LHCN-M2 (cell line): ENCODE measurements at regions not wholly inside any gene's neighbourhood (a gene's known extent, or its start where the extent isn't known, plus 50 kb on each side); places are given as distances from the start of the nearest gene placed in this dataset.
"Not testable (repeated sequence)": the region's sequence is repeated elsewhere in the genome, so short reads cannot be mapped to it uniquely, and the experiment has no call there.

Source experiments
- DNase-seq: peaks from one replicate; pipeline ENCODE4 v3.0.0-alpha.2; 2012; ENCODE audit warnings: low read depth

GRCh38 chr11:97657852-97658251 lies 1268.0 kb downstream of the JRKL start:
- no peak for DNase-seq

- DNase-seq = no peak
Measured at GRCh38 chr11:97667057-97667456, 1277.2 kb downstream of the JRKL start.

GRCh38 chr11:97683733-97684132 lies 1293.9 kb downstream of the JRKL start:
- DNase-seq = no peak

GRCh38 chr11:97684486-97685439 lies 1295.0 kb downstream of the JRKL start:
- no peak for DNase-seq

DNA sequence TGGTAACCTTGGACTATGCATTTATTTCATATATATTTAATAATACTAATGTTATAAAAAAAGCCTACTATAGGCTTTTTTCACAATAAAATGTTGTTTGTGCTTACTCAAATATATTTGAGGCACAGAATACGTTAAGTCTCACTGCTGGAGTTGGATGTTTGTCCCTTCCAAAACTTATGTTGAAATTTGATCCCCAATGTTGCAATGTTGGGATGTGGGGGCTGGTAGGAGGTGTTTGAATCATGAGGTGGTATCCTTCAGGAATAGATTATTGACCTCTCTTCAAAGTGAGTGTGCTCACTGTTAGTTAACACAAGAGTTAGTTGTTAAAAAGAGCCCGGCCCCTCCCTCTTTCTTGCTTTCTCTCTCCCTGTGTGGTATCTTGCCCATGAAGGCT lies 1295.9 kb downstream of the JRKL start:
- no peak for DNase-seq

DNA sequence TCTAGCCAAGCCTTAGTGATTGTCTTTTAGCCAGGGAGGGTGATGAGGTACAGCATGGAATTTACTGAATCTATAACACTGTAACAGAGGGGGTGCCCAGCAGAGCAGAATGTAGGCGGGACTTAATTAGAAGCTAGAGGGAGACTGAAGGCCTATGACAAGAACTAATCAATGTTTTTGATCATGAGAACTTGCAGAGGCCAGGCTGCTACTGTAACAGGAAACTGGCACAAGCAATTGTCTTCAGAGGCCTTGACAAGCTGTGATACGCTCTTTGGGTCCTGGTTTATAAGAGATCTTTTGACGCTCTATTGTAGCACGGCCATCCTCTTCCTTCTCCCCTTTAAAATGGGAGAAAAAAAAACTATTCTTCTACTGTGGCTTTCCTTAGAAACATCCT lies 1297.3 kb downstream of the JRKL start:
- DNase-seq = no peak

GRCh38 chr11:97691061-97691460 lies 1301.2 kb downstream of the JRKL start:
- no peak for DNase-seq

DNA sequence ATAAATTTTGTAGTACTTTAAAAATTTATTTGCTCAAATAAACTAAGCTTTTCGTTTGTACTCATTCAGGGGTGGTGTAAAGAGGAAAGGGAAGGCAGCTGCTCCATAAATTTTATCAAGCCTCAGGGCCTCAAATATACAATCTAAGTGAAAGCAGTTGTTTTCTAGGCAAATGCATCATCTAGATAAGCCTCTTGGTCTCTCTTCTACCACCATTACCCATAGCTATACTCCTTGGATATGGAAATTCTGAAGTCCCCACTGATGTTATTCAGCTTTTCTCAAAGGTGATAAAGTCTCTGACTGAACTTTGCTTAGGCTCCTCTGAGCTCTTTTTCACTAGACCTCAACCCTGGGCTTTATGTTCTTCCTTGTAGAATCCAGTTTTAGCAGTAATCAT lies 1313.1 kb downstream of the JRKL start:
- DNase-seq = no peak

- no peak for DNase-seq
Measured at GRCh38 chr11:97703851-97704250, 1314.0 kb downstream of the JRKL start.

DNA sequence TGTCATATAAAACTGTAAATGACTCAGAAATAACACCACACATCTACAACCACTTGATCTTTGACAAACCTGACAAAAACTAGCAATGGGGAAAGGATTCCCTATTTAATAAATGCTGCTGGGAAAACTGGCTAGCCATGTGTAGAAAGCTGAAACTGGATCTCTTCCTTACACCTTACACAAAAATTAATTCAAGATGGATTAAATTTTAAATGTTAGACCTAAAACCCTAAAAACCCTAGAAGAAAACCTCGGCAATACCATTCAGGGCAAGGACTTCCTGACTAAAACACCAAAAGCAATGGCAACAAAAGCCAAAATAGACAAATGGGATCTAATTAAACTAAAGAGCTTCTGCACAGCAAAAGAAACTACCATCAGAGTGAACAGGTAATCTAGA lies 1315.3 kb upstream of the CNTN5 start:
- DNase-seq = not testable (repeated sequence)

DNA sequence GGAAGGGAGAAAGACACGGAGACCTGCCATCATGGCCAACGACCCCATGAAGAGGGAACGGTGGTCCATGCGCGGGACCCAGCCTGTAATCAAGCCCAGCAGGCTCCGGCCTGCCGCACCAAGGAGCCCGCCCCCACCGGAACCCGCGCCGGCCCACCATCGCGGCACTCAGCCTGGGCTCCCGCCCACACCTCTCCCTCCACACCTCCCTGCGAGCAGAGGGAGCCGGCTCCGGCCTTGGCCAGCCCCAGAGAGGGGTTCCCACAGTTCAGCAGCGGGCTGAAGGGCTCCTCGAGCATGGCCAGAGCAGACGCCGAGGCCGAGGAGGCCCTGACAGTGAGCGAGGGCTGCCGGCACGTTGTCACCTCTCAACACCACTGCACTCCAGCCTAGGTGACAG lies 1302.8 kb upstream of the CNTN5 start:
- DNase-seq = no peak

DNA sequence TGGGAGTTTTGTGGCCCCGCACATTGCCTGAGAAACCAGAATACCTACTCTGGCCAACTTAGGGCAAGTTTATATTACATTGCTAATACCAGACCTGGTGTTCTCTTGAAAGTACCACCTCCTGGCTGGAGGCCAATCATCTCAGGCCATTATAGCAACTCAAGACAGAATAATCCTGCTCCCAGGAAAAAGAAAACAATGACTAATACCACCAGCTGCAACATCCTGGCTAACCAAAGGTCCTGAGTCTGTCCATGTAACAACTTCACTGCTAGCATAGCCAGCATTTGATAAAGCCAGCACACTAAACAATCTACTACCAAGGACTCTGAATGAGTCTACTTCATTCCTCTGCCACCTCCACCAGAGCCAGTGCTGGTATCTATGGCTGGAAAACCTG lies 1298.7 kb upstream of the CNTN5 start:
- peak; percentile 74 for DNase-seq

GRCh38 chr11:97722721-97723120 lies 1298.0 kb upstream of the CNTN5 start:
- DNase-seq = no peak

DNA sequence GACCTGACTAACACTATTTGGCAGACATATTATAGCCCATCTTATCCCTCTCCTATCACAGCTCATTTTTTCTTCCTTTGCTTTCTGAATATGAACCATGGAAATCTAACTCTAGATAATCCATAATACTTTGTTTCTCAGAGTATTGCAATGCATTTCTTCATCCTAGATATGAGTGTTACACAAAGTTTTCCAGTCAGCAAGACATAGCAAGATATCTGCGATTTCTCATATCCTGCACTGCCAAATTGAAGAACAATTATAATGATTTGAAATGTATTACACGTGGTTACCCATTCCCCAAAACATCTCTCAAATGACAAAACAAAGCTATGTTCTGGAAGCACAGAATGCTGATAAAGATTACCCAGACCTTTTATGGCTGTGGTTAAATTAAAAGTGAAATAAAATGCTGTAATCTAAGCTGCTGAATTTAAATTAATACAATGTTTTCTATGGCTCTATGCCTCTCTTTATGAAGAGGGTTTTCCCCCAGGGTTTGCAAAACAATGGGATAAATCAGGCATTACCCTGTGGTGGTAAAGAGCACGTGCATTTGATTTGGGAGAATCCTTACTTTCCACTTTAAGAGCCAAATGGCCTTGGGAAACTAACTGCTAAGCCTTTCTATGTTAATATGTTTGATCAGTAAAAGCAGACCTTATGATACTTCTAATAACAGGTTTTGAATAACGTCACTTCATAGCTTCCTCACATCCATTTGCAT lies 1291.0 kb upstream of the CNTN5 start:
- no peak for DNase-seq

DNA sequence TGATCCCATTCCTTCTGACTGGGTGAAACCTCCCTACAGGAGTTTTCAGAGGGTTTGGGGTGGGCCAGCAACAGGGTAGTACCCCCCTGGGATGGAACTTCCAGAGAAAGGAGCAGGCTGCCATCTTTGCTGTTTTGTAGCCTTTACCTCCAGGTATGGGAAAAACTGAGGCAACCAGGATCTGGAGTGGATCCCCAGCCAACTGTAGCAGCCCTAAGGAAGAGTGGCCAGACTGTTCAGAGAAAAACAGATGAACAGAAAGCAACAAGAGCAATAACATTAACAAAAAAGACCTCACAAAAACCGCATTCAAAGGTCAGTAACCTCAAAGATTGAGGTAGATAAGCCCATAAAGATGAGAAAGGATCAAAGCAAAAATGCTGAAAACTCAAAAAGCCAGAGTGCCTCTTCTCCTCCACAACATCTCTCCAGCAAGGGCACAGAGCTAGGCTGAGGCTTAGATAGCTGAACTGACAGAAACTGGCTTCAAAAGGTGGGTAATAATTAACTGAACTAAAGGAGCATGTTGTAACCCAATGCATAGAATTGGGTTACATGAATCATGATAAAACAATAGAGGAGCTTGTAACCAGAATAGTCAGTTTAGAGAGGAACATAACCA lies 1288.6 kb upstream of the CNTN5 start:
- no peak for DNase-seq

GRCh38 chr11:97738751-97739150 lies 1282.0 kb upstream of the CNTN5 start:
- DNase-seq = no peak

- DNase-seq = peak; percentile 19
Measured at GRCh38 chr11:97739932-97740800, 1280.6 kb upstream of the CNTN5 start.

GRCh38 chr11:97740801-97741151 lies 1280.0 kb upstream of the CNTN5 start:
- DNase-seq = no peak

DNA sequence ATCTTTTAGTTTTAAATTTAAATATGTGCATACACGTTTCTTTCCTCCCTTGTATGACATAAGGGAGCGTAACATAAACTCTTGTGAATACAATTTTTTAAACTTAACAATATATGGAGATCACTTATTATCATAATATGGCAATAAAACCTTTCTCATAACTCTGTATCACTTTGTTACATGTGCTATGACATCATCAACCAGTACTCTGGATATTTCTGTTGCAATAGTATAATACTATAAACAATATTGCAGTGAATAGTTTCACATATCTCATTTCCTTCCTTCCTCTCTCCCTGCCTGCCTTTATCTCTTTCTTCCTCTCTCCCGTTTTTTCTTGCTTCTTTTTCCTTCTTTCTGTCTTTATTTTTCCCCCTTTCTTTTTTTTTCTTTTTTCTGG lies 1278.0 kb upstream of the CNTN5 start:
- no peak for DNase-seq

DNA sequence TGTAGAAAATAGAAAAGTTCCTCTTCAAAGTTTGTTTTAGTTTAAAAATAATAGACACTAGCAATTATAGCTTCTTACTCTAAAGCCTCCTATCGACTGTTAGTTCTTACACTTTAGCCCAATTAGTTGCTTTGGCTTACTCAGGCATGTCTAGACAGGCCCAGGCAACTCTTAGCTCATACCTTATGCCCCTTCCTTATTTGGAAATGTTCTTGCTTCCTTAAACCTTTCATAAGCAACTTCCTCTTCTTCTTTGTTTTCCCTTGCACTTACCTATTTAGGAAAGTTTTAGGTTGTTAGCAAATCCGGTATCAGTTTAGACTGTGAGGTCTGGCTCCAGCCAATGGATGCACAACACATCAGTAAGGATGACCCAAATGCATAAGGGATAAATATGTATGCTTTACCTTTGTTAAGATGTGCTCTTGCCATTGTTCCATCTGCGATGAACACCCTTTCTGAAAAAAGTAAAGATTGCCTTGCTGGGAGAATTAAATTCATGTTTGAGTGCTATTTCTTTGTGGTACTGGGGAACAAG lies 1277.5 kb upstream of the CNTN5 start:
- DNase-seq = peak; percentile 11

GRCh38 chr11:97745515-97746050 lies 1275.2 kb upstream of the CNTN5 start:
- DNase-seq = no peak
